NCI-H1694 (cell line): ENCODE measurements at regions not wholly inside any gene's neighbourhood (a gene's known extent, or its start where the extent isn't known, plus 50 kb on each side); places are given as distances from the start of the nearest gene placed in this dataset.
"Not testable (repeated sequence)": the region's sequence is repeated elsewhere in the genome, so short reads cannot be mapped to it uniquely, and the experiment has no call there.

Experiments used
- DNase-seq: peaks from one replicate; lab custom pipeline; 2025; lab: John Stamatoyannopoulos, UW

DNA sequence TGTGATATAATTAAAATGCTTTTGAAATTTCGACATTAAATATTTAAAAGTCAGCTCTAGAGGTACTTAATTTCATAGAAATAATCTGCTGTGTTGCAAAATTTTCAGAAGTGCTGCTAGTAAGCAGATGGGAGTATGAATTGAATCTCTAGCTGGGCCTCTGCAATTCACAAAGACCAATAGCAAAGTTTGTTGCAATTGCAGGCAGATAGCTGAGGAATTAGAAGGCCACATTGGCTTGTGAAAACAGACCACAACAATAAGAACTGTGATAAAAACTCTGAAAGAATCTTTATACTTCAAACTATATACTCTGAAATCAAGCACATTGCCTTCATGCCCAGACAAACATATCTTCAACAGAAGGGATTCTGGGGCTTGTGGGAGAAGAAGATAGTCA is 636.3 kb upstream of the SOX9 start:
- no peak for DNase-seq

DNA sequence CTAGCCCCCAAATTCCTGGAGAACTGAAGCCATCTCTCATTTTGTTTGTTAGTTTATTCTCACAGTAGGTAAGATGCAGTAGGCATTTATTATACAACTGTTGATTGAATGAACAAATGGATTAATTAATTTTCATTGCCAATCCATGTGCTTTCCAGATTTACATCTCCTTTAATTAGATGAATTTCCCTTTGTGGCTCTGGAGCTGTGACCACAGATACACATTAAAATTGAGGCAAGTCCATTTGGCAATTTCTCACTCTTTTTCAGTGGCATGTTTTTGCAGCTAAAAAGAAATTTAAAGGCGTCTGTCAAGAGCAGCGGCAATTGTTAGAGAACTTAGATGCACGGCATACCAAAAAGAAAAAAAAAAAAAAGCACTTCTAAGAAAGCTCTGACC is 635.4 kb upstream of the SOX9 start:
- no peak for DNase-seq

DNA sequence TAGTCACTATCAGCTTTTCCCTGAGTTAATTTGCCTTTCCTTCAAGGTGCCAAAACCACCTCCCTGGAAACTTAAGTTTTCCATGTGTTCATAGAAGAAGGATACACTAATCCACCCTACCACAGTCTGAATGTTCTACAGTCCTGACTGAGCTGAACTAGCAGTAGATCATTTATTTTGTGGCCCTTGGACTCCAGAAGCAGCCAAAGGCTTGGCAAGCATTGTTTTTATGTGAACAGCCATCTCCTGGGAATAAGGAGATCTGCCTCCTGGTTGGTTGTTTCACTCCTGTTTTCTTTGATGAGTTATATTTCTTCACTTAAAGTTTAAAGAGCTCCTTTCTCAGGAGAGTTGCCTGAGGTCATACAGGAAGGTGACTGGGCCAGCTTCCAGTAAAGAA is 634.6 kb upstream of the SOX9 start:
- DNase-seq, result no peak

DNA sequence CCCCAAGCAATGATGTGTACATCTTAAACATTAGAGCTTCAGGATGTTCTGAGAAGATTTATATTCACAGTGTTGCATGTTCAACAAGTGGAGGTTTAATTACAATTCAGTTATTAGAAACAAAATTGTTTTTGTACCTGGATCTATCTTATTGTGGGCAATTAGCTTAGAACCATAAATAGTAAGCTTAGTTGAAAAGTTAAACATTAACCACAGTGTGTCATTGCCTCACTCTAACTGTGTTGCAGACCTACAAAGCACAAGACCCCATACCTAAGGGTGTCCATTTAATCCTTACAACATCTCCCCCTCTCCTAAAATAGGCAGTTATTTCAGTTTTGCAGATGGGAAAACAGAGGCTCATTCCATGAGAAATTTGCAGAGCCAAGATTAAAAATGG is 632.0 kb upstream of the SOX9 start:
- DNase-seq, result no peak

DNA sequence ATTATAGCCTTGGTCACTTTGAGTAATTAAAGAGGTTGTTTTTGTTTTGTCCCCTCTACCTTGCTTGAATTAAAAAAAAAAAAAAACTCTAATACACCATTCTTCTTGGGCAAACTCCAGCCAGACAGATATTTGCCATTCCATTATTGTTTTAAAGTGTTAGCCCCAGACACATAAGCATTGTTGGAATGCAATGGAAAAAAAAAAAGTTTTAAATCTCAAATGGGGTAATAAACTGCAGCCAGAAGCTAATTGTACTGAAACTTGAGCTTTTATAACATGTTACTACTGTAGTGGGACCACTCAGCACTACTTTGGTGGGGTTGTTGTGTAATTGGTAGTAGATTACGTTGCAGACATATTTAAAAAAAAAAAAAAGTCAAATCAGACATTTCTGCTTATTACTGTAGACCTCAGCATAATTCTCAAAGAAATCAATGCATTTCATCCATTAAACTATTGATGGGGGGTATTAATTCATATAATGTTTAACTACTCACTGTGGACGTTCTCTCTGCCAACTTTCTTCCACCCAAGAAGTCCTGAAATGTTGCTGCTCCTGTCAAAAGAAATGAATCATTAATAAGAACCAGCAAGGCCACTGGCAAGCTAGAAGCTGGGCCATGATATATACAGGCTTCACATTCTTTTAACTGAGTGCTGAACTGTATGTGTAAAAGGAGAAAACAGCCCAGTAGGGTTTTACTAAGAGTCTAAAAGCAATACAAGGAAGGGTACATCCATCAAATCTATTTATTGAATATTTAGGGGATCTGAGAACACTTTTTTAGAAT is 626.6 kb upstream of the SOX9 start:
- no peak for DNase-seq

DNA sequence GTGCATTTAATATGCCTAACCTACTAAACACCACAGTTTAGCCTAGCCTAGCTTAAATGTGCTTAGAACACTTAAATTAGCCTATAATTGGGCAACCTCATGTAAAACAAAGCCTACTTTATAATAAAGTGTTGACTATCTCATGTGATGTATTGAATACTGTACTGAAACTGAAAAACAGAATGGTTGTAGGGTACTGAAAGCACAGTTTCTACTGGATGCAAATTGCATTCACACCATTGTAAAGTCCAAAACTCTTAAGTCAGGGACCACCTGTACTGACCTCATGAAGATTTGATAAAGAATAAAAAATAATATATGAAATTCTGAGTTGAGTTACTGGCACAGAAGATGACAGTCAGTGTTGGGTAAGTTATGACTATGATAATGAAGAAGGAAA is 625.4 kb upstream of the SOX9 start:
- DNase-seq, result no peak

DNA sequence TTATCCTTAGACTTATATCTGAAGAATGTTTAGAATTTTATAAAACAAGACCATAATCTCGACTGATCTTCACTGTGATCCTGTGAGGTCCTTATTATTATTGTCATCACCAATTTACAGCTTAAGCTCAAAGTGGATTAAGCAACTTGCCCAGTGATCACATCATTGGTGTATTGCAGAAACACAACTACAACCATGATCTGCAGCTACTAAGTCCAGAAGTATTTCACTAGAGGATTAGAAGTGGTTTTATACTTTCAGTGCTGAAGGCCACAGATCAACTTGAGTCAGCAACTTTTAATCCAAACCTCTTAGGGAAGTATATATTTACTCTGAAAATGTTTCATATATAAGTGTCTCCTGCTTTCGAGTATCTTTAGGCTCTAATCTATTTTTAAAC is 624.3 kb upstream of the SOX9 start:
- DNase-seq, result no peak

DNA sequence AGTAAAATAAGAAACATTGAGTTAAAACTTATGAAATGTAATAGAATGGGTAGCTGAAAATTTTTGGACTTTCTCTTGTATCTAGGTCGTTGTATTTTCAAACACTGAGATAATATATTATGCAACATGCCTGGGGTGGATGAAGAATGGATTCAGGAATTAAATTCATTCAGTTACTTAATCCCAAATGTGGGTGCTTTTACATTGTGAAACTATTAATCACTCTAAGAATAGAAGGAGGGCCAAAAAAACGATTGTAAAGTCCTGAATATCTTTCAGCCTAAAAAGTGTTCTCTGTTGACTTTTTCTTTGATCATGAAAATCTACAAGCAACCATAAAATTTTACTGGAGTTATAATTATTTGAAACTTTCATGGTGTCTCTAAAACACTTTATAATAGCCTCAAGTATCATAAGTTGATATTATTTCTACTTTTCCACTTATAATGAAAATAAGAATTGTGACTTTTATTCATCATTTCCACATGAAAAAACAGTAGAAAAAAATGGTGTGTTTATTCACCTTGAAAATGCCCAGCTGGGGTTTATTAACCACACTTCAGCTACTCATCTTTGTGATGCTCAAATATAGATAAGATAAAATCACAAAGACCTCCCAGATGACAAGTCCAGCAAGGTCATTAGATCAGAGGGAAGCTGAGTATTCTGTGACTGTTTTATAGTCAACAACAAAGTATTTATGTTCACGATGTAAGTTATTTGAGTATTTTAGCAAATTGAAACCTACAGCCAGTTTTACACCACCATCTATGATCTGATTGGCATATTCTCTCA is 619.9 kb upstream of the SOX9 start:
- no peak for DNase-seq

DNA sequence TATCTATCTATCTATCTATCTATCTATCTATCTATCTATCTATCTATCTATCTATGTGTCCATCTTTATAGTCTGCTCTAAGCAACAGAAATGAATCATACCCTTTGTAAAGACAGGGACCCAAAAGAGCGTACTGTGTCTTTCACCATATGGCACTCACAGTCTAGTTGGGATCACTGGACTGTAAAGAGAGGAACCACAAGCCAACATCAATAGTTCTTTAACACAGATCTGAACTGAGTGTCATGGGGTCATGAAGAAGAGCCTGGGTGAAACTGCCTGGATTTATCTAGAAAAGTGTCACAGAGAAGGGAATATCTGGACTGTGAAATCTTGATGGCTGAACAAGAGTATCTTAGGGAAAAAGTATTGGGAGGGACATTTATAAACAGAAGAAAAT is 619.1 kb upstream of the SOX9 start:
- peak; percentile 76 for DNase-seq

DNA sequence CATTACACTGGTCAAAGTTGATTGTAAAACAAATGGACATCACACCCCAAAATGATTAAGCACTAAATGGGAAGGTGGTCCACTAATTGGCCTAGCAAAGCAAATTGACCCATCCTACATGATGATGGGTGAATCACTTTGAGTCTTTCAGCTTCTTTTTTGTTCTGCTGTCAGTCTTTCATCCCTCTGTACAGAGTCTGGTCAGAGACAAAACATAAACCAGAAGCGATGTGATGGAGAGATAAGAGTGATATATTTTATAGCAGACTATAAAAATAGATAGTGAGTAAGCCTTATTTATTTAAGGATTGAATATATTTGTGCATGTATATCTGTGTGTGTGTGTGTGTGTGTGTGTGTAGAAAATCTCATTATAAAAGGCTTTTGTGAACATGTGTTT is 618.4 kb upstream of the SOX9 start:
- no peak for DNase-seq

DNA sequence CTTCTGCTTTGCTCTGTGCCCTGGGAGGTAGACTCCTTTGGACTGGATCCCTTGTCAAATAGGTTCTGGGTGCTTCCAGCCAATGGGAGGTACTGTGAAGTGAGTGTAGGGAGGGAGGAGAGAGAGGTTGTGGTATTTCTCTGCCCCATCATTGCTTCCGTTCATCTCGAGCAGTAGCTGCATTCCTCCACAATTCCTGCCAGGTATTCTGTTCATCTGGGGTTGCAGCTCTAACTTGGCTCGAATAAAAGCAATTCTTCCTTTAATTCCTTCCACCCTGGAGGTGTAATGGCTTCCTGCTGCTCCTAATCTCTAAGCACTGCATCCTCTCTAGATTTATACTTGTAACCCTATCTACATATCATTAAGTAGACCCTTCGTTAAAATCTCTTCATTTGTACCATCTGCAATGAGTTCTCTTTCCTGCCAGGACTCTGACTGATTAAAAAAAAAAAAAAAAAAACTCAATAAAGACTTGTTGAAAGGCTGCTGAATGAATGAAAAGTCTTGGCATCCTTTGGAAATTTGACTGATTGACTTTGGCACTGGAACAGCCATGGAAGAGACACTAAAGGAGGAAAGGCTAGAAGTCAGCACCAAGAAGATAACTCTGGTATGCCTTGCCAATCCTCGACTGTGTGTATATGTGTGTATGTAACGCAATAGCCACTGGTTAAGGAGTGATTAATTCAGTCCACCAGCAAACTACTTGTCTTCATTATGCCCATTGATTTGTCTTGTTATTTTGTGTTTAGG is 616.9 kb upstream of the SOX9 start:
- DNase-seq, result no peak

DNA sequence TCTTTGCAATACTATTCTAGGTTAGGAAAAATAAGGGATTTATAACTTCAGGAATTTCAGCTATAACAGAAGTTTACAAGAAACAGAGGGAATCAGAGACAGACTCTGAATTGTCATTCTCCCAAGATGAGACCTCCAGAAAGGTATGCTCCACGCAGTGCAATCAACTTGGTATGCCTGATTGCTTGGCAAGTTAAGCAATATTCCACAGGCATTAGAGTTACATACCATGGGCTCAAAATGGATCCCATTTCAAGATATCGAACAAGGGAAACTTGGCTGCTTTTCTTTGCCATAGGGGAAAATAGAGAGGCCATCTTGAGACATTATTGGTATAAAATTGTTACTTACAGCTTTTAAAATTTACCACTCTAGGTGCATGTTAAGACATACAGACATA is 615.6 kb upstream of the SOX9 start:
- DNase-seq, result no peak

DNA sequence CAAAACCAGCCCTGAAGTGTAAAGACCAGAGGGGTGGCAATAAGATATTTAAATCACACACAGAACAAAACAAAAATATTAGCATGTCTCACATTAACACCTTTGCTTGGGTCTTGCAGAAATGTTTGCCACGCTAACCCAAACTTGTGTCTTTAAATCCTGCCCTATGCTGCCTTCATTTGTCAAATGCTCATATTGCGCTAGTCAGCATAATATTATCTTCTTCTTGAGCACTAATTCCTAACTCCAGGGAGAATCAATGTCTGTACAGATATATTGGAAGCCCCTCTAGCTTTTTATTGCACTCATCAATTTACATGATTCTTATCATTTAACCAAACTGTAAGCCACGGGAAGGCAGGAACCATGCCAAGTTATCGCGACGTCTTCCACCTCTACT is 614.8 kb upstream of the SOX9 start:
- no peak for DNase-seq

DNA sequence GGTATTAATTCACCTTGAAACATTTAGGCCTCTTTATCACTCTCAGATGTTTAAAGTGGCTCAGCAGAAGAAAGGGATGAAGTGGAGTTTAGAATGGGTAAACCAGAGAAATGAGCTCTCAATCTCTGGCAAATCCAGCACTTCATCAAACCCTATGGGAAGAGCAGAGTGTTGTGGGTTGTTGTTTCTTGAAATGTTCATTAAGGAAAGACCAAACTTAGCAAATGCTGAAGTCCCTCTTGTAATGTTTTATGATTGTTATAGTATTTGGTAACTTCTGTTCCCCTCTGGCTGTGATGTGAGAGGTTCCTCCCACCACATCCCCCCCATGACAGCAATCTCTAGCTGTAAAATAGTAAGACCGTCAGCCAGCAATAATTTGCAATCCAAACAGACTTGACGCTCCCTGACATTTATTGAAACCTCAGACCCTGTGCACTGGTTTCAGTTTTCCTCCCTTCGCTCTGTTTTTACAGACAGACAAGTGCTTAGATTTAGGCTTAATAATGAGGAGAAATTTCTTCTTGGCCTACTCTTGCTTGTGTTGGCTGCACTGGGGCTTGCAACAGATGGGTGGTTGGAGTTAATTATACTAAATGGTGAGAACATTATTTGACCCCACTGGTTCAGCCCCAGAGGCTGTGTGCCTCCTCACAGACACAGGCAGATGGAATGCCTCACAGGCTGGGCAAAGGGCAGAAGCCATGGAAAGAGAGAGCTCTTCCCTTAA is 609.4 kb upstream of the SOX9 start:
- DNase-seq, result peak; percentile 67

DNA sequence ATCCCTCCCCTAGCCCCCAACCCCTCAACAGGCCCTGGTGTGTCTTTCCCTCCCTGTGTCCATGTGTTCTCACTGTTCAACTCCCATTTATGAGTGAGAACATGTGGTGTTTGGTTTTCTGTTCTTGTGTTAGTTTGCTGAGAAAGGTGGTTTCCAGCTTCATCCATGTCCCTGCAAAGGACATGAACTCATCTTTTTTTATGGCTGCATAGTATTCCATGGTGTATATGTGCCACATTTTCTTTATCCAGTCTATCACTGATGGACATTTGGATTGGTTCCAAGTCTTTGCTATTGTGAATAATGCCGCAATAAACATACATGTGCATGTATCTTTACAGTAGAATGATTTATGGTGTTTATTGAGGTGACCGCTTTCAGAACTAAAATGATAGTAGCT is 607.1 kb upstream of the SOX9 start:
- not testable (repeated sequence) for DNase-seq

DNA sequence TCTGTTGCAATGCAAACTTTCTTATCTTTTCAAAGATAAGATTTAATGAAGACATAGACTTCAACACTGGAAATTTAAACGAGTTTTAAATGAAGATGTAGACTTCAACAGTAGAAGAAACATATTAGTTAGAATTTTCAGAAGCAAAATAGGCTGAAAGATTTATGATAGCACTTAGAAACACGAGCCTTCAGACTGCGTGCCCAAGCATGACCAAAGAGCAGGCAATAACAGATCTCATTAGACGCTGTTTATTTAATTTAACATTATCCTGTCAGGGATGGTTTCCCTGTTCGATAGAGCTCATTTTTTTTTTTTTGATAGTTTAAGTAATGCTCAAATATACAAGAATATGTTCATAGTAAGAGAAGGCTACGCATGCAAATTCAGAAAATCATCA is 604.7 kb upstream of the SOX9 start:
- DNase-seq, result peak; percentile 63

DNA sequence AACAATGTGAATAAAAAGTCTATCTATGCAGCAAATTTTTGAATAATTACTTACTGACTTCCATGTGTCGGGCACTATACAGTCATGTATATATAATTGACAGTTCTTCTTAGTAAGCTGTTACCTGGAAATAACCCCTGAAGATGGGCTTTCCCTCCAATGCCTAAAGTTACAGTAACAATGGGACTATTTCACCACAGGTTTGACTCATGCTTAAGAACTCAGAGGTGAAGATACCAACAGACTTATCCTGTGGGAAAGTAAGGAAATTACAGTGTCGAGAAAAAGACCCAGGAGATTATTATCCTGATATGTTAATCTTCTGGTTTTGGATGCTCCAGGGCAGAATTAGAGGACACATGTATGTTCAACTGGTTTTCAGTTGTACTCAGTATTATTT is 601.5 kb upstream of the SOX9 start:
- no peak for DNase-seq

DNA sequence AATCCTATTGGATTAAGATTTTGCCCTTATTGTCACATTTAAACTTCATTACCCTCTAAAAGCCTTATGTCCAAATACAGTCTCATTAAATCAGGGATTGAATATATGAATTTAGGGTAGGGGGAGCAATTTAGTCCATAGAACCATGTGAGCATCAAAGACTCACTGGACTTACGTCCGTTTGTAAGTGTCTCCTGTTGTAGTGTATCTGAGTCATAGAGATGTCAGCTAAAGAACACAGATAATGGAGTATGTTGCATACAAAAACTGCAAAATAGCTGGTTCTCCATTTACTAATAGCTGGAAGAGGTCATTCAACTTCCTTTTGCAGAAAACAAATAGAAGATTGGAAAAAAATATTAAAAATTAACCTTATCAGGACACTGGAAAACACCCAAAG is 599.1 kb upstream of the SOX9 start:
- DNase-seq, result no peak

DNA sequence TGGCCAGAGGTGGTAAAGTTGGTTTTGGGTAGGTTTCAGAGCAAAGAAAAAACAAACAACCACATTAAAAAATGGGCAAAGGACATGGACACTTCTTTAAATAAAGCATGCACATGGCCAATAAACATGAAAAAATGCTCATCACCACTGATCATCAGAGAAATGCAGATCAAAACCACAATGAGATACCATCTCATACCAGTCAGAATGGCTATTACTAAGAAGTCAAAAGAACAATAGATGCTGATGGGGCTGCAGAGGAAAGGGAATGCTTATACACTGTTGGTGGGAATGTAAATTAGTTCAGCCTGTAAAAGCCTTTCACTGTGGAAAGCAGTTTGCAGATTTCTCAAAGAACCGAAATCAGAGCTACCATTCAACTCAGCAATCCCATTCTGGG is 598.4 kb upstream of the SOX9 start:
- no peak for DNase-seq

DNA sequence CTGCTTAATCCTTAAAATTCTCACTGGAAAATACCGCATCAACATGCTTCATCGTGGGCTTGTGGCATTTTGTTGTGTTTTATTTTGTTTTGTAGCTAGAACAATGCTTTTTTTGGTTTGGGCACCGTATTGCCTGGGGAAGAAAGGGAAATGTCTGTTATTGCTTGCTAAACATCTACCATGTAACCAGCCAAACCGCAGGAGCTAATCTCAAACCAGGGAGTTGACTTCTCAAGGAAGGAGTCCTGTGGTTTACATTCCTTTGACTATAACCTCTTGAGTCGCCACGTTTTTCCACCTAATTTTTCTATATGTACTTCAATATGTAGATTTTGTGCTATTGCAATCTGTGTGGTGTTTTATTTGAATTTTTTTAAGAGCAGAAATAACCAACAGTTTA is 593.5 kb upstream of the SOX9 start:
- no peak for DNase-seq

DNA sequence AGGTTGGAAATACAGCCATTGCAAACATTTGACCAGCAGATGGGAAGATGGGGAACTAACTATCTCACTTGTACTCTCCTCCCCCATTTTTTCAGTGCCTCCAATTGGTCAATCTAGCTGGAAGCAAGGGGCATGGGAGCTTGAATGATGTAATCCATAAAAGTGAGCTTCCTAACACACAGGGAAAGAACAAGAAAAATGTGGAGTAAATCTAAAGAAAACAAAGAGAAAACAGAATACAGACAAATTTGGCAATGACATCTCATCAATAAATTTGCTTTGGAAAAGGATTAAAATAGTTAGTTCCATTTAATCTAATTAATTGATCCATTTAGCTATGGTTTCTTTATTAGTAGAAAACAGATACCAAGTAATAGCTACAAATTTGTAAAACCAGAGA is 592.6 kb upstream of the SOX9 start:
- DNase-seq, result no peak

DNA sequence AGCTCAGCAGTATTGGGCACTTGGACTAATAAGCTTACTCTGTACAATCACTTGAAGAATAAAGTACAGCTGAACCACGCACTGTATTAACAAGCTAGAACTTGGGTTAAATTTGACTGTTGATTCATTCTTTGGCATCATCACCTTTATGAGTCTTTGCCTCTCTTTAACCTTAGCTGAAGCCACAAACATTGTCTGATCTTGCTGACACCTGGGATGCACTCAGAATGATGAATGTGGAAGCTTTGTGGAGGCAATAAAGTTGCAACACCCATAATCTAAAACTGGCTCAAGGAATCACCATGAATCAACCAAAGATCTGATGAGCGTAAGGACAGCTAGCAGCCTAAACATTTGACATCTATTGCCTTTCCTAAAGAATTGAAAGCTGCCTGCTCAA is 590.6 kb upstream of the SOX9 start:
- DNase-seq, result no peak
